HG03520 (cell line): ENCODE measurements at regions not wholly inside any gene's neighbourhood (a gene's known extent, or its start where the extent isn't known, plus 50 kb on each side); places are given as distances from the start of the nearest gene placed in this dataset.

Experiments
- ATAC-seq: cut with Tn5 transposase; IDR thresholded peaks from one replicate; pipeline ENCODE4 v1.9.1; 2021; ENCODE audit warnings: mild to moderate bottlenecking, moderate library complexity; ENCODE audit not compliant: unreplicated experiment

DNA sequence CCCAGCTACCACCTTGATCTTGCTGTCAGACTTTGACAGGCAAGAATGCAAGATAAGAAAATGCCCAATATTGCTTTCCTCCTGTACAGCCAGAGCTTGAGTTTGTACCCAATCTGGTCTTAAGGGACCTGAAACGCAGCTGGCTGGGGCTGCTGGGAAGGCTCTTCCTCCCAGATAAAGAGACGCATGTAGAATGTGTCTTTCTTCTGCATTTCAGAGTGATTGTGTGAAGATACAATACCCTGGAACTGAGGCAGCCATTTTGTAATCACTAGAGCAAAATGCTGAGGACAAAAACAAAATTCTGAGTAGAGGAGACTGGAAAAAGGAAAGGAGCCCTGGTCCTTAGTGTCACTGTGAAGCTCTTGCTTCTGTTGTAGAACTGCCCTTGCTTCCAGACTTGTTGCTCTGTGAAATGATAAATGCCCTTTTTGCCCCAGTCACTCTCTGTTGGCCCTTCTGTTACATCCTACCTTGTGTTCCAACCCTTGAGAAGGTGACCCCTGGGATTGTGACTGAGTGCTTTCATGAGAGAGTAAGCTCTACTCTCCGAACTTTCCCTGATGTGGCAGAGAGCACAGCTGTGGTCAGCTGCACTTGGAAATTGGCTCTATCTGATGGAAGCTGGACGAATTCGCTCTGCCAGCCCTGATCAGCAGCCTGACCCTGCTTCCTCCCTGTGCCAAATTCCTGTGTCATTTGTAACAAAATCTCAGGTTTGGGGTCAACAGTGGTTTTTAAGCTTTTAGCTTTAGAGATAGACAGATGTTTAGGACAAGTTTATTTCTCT is 137.4 kb upstream of the RBMS1 start:
- ATAC-seq: no peak

DNA sequence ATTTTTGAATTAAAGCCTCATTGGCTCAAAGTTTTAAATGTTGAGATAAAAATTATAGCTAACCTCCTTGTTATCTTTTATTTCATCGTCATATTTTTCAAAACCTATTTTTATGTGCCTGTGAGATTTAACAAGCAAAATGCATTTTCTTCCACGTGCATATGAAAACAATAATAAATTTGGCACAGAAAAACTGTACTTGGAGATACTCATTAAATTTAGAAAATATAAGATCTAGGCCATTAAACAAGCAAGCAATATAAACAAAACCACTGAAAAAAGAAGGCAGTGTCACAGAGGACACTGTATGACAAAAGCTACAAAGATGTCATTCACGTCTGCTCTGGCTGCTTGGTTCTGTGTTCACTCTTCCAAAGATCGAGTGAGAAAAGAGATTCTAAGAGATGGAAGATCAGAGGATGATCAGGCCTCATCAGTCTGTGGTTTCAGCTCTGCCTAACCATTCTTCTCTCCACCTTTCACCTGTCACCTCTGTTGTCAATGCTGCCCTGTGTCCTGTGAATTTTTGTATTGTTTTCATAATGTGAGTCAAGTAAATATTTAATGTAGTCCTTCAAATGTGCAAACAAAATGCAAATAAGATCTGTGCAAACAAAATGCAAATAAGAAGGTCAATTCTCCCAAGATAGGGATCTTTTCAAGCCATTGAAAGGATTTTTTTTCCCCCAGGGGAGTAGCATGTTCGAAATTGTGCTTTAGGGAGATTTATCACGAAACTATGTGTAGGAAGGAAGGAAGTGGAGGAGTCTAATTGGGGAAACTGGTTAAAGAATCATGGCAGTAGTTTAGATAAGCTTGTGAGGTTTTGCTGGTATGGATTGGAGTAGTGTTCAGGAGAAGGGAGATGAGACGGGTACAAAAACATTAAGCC is 138.7 kb upstream of the RBMS1 start:
- ATAC-seq: no peak

DNA sequence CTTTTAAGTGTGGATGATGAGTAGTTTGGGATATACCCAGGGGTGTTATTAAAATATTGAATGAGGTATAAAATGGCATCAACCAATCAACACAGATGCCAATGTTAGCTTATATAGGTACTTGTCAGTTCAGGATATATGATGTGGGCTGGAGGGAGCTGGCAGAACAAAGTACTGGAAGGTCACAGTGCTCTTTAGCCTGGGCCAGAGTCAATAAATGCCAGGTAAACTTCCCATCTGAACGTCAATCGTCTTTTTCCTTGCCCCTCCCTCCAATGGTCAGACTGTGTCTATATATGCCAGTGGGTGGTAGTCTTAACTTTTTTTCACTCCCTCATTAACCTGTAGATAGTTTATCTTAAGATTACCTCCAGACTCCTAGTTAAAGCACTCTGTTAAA is 140.8 kb upstream of the RBMS1 start:
- ATAC-seq: no peak

DNA sequence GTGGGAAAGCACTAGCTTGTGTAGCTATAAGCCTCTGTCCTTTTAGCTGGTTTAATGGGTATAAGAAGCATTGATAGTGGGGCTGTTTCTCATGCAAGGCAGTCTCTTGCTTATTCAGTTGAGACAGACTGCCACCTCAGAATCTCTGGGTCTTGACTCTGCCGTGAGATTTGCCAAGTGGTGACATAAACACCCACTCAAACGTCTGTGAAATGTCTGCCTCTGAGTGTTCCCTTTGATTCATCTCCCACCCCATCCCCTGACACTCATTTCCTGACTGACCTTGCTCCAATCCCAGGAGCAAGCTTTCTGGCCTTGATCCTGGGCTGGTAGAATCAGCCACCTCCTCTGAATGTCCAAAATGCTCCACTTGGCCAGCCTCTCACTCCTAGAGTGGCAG is 141.9 kb upstream of the RBMS1 start:
- ATAC-seq: no peak

DNA sequence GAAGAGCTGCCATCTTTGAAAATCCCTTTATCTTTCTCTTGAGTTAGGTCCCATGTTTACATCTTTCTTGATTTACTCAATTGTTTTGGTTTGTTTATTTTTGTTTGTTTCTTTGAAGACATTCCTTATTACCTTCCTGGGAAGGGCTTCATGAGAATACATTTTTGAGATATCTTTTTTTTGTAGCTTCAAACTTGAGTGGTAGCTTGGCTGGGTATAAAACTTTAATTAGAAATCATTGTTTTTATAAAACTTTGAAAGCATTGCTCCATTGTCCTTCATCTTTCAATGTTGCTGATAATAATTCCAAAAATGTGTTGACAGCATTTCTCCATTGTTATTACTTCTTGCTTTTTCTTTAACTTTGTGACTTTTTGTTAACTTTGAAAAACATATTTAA is 145.9 kb upstream of the RBMS1 start:
- no peak for ATAC-seq

DNA sequence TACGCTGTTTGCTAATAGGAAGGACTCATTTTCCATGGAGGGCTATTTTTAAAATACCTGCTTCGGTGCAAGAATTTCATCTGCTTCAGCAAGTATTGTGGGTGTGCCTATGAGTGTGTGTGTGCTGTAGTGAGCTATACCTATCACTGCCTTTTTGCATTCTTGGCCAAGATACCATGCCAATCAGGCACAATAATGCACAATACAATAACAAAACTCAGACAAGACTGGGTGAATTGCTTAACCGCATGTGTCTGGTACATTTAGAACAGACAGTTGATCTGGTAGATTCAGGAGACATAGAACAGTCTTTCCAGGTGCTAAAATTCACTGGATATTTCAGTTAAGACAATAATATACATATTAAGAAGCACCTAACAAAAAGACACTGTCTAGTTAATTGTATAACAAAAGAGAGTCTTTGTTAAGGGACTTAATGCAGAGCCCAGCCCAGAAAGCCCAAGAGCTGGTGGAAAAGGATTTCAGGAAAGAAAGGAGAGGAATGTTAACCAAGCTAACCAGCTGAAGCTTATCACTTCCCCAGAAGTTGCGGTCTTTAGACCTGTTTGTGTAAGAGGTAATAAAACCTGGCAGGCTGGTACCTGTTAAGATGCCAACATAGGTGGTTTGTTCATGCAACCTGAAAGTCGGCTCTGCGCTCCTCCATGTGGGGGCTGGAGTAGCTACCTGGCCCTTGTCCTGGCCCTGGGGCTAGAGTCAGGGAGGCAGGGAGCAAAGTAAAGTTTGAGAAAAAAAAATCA is 153.3 kb upstream of the RBMS1 start:
- no peak for ATAC-seq

DNA sequence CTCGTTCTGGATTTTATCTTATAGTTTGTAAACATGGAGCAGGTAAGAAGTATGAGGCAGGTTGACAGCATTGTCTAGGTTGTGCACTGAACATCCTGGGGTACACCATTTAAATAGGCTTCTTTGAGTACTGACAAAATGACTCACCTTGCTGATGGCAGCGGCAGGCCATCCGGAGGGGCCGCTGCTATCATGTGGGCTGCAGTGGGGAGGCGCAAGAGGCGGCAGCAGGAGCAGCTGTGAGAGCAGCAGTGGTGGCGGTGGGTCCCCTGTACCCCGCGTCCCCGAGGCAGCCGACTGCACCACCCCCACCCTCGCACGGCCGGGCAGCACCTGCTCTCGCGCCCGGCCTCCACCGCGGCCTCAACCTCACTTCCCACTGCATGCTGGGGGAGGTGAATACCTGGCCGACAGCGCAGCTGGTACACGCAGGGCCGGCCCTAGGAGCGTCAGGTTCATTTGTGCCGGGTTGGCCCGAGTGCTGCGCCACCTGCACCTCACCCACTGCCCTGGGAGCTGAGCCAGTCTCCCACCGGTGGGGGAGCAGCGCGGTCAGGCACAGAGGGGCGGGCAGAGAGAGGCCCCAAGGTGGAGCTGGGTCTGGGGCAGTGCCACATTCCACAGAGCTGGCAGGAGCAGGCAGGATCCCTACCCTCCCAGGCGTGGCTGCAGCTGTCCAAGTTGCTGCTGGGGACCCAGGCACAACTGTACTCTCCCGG is 154.5 kb upstream of the RBMS1 start:
- no peak for ATAC-seq

DNA sequence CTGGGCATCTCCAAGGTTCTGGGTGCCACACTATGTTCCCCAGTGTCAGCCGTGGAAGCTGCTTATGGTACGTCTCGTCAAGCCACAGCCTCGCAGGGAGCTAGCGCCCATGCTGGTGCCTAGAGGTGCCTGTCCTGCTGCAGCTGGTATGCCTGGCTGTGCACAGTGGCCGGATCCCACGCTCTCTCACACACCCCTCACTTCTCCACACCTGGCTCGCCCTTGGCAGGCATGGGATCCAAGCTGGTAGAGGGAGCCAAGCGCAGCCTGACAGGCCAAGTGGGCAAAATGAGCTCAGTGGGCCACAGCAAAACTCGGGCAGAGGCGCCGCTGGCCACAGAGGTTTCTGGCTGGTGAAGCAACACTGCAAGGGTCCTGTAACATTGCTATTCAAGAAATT is 156.1 kb upstream of the RBMS1 start:
- no peak for ATAC-seq

DNA sequence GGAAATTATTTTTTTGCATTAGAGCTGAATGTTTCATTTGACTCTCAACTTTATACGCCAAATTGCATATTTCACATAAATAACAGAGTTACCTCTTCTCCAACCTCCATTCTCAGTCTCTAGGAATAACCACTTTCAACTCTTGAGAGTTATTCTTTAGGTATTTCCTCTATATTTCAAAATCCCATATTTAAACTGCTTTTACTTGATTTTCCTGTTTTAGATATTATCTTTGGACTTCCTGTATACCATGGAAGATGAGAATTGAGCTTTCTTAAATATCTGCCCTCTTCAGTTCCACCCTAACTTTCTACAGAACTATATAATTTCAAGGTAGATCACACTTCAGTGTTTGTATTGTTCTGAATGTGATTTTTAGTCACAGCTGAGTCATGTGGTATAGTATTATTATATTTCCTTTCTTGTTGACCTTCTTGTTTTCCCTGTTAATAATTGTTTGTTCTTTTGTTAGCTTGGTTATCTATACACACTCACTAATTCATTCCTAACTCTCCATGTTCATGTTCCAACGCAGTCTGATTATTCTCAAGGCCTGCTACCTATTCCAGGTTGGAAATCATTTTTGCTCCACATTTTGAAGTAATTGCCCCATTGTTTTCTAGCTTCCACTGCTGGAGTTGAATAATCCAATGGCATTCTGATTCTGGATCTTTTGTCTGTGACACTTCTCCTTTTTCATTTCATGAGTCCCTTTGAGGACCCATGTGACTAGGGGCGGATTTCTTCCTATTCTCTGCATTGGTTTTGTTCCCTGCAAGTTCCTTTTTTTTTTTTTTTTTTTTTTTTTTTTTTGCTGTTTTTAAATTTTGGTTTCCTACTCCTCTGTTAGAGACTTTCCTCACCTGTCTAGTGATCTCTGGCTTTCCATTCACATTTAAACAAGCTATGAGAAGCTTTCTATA is 156.8 kb upstream of the RBMS1 start:
- ATAC-seq: no peak

DNA sequence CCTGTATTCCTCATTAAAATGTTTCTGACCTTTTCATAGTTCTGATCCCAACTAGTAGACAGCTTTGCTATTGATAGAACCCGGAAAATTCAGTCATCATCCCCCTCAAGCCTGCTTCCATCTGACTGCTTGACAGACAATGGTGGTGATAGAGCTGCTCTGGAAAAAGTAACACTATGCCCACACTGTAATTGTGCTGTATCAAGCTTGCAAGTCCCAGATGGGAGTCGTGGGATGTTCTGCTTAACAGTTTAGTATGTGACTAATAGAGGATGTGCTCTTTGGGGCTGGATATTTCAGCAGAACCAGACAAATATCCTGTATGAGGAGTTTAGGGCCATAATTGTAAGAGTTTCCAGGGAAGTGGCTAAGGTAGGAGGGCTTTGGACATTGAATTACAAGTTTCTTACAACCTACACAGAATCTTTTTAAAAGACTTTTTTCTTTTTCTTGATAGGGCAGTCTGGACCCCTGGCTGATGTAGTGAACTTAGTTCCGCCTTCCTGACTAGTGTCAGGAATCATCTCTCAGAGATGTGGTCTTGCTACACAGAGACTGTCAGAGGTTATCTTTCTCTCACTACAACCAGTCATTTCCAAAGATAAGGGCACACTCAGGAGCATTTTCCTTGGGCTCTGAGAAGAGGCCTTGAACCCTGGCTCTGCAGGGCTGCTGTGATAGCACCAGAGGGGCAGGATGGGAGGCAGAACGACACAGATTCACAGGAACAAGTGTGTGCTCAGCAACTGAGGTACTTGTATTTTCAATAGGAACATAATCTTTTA is 158.0 kb upstream of the RBMS1 start:
- no peak for ATAC-seq

DNA sequence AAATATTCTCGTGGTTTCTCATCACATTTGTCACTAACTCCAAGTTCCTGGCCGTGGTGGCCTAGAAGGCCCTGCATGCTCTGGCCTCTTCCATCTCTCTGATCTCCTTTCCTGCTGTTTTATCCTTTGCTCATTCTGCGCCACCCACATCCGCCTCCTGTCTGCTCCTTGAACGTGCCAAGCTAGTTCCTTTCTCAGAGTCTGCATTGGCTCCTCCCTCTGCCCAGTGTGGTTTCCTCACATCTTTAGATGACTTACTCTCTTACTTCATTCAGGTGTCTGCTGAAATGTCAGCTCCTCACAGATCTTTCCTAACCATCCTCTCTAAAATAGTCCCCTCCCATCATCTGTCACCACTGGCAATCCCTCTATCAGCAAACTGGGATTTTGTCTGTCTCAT is 158.6 kb upstream of the RBMS1 start:
- ATAC-seq: no peak

DNA sequence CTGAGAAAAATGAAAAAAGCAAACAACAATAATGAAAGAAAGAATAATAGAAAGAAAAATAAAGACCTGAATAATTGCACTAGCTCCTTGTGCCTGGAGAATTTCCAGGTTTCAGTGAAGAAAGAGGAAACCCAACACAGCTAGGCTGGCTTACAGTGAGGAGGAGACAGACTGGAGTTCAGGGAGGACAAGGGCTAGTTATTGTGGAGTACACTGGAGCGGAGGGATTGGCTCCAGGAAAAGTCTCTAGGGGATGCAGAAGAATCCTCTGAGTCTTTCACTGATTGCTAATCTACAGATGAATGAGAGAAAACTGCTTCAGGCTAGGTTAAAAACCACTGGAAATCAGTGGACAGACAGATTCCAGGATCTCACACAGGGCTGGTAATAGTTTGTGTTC is 163.6 kb upstream of the RBMS1 start:
- ATAC-seq: no peak

DNA sequence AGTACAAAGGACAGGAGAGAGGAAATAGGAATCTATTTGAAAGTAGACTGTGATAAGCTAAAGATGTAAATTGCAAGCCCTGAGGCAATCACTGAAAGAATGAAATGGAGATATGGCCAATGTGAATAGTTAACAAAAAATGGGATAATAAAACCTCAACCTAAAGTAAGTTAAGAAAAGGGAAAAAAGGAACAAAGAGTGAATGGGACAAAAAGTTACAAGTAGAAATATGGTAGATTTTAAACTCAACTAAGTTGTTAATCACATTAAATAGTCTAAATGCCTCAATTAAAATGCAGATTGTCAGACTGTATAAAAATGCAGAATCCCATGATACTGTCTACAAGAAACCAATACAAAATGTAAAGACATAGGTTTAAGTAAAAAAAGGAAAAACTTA is 165.2 kb upstream of the RBMS1 start:
- ATAC-seq: no peak

DNA sequence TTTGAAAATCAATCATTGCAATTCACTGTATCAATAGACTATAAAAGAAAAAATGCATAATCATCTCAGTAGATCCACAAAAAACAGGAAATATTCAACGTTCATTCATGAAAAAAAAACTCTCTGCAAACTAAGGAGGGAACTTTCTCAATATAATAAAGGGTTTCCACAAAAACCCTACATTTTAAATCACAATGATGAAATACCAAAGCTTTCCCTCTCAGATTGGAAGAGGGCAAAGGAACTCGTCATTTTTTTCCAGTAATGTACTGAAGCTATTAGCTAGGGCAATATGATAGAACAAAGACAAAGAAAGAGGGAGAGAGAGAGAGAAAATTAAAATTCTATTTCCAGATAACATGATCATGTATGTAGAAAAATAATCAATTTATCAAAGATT is 167.1 kb upstream of the RBMS1 start:
- ATAC-seq: no peak

DNA sequence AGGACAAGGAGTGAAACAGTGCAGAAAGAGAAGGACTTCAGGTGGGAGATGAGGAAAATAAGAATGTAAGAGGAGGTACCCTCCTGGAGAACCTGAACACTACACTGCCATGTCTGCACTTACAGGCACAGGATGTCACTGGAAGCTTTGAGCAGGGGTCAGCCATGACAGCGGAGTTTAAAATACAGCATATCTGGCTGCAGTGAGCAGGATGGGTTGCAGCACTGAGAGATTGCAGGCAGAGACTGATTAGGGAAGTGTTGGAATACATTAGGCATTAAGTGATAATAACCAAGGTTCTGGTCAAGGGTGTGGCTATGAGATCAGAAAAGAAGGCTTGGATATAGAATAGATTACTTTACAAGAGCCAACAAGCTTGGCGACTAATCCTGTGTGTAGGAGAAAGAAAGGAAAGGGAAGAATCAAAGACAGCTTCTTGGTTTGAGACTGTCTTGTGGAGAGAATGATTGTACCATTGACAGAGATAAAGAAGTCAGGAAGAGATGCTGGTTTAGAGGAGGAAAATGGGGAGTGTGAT is 171.1 kb upstream of the RBMS1 start:
- no peak for ATAC-seq

DNA sequence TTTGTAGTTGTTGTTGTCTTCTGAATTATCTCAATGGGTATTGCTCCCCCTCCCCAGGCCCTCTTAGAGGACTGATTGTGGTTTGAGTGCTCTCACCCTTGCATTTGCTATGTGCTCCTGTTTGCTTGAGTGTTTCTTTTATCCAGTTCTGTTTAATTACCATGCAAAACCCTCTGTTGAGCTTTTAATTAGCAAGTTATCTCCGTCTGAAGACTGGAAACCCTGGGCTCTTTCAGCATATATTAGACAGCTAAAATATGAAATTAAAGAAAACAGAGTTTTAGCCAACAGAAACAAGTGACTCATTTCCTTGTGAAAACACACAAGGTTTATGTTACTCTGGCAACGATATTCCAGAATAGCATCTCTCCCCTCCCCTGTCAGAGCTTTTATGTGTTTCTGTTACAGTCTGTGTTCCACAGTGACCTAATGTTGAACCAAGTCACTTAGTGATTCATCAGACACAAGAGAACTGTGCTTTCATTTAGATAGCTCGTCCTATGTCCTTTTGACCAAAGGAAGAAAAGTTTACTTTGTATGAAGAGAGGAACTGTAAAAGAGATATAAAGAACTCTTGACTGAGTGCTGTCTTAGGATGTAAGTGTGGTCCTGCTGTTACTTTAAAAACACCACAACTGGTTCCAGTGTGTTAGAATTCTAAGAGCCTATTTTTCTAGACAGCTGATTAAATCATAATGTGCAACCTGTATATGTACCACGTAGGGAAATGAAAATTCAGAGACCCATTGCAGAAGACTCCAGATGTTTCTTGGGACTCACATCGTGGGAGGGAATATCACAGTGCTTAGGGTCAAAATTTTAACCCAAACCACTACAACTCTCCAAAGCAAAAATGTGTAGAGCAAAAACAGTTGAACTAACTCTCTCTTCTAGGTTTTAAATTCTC is 172.8 kb upstream of the RBMS1 start:
- peak; percentile 76 for ATAC-seq

DNA sequence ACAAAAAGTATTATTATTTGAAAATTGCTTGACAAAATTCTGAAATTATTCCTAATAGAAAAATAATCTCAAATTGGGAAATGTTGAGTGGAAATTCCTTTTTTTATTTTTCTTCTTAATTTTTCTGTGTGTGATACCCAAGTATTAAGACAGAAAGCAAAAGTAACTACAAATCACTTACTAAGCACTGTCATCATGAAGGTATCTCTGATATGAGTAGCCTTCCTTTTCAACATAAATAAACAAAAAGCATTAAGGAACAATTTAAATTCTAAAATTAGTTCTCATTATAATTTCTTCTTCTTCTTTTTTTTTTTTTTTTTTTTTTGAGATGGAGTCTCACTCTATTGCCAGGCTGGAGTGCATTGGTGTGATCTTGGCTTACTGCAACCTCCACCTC is 174.2 kb upstream of the RBMS1 start:
- no peak for ATAC-seq

DNA sequence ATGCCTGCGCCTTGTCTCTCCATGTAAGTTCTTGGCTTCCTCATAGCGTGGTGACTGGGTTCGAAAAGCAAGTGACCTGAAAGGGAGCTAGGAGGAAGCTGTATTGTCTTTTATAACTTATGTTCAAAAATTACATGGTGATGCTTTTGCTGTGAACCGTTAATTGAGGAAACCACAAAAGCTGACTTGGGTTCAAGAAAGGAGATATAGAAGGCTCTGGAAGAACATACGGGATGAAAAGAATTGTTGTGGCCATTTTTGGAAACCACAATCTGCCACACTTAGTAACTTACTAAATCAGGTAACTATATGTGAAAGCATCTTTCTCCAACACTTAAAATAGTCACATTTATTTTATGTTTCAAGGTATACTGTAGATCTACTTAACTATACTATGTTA is 177.0 kb upstream of the RBMS1 start:
- no peak for ATAC-seq
